ENCODE measurements at regions not wholly inside any gene's neighbourhood (a gene's known extent, or its start where the extent isn't known, plus 50 kb on each side); places are given as distances from the start of the nearest gene placed in this dataset.

GRCh38 chr21:30947141-30947540 is 65.8 kb upstream of the KRTAP11-1 start:
- H3K36me3 ChIP-seq (ENCODE audit: insufficient read depth, low read length), result no peaks in the 10 kb centered on the region
- H3K9me3 ChIP-seq (ENCODE audit: insufficient read depth, low read depth, low read length), result no peaks in the 10 kb centered on the region
- H3F3A ChIP-seq (ENCODE audit: low read depth), result no peaks in the 10 kb centered on the region
- TF ChIP-seq EZH2phosphoT487 (IDR thresholded peaks at IDR 0.05; ENCODE audit: borderline replicate concordance) (no peak), CTCF (conservative IDR thresholded peaks at IDR 0.05; ENCODE audit: low read length) (no peak)
- H3K4me2 ChIP-seq (ENCODE audit: low read depth, low read length, poor library complexity, severe bottlenecking), result no peak overlapping the region
- H3K79me2 ChIP-seq (ENCODE audit: insufficient read depth, low read length), result no peaks in the 10 kb centered on the region
- H3K9ac ChIP-seq (ENCODE audit: low read depth, low read length, poor library complexity, severe bottlenecking), result no peak overlapping the region
- no peaks in the 10 kb centered on the region for H3K27me3 ChIP-seq (ENCODE audit: insufficient read depth, low read length, poor library complexity, severe bottlenecking)
- H2AFZ ChIP-seq (ENCODE audit: low read length), result no peak overlapping the region
- H3K9me2 ChIP-seq (replicated peaks; ENCODE audit: low read depth, low read length), result no peaks in the 10 kb centered on the region
- no peaks in the 10 kb centered on the region for H4K20me1 ChIP-seq (ENCODE audit: insufficient read depth, low read length, poor library complexity, severe bottlenecking)
- H3K4me3 ChIP-seq (ENCODE audit: low read length, poor library complexity, severe bottlenecking), result no peak overlapping the region
- no peaks in the 10 kb centered on the region for H3K4me1 ChIP-seq (ENCODE audit: insufficient read depth, low read length, poor library complexity, severe bottlenecking)

GRCh38 chr21:30943920-30944319 is 62.5 kb upstream of the KRTAP11-1 start:
- Histone ChIP-seq H3K9me3 (ENCODE audit: insufficient read depth, low read depth, low read length) (peaks cover under 1% of the 10 kb centered on the region; the same call in 1 of the 2 replicates), H3K9ac (ENCODE audit: low read depth, low read length, poor library complexity, severe bottlenecking) (no peak overlapping the region), H3K4me2 (ENCODE audit: low read depth, low read length, poor library complexity, severe bottlenecking) (no peak overlapping the region), H3K36me3 (ENCODE audit: insufficient read depth, low read length) (no peaks in the 10 kb centered on the region), H3K9me2 (replicated peaks; ENCODE audit: low read depth, low read length) (no peaks in the 10 kb centered on the region), H4K20me1 (ENCODE audit: insufficient read depth, low read length, poor library complexity, severe bottlenecking) (no peaks in the 10 kb centered on the region), H3F3A (ENCODE audit: low read depth) (no peaks in the 10 kb centered on the region), H3K79me2 (ENCODE audit: insufficient read depth, low read length) (no peaks in the 10 kb centered on the region), H3K27me3 (ENCODE audit: insufficient read depth, low read length, poor library complexity, severe bottlenecking) (no peaks in the 10 kb centered on the region), H3K4me1 (ENCODE audit: insufficient read depth, low read length, poor library complexity, severe bottlenecking) (no peaks in the 10 kb centered on the region), H2AFZ (ENCODE audit: low read length) (no peak overlapping the region), H3K4me3 (ENCODE audit: low read length, poor library complexity, severe bottlenecking) (no peak overlapping the region)
- TF ChIP-seq CTCF (conservative IDR thresholded peaks at IDR 0.05; ENCODE audit: low read length) (no peak), EZH2phosphoT487 (IDR thresholded peaks at IDR 0.05; ENCODE audit: borderline replicate concordance) (no peak)

- H3K9me2 ChIP-seq (replicated peaks; ENCODE audit: low read depth, low read length), result no peaks in the 10 kb centered on the region
- no peak overlapping the region for H3K9ac ChIP-seq (ENCODE audit: low read depth, low read length, poor library complexity, severe bottlenecking)
- no peaks in the 10 kb centered on the region for H3K79me2 ChIP-seq (ENCODE audit: insufficient read depth, low read length)
- H2AFZ ChIP-seq (ENCODE audit: low read length), result no peak overlapping the region
- H3F3A ChIP-seq (ENCODE audit: low read depth), result no peaks in the 10 kb centered on the region
- H3K4me2 ChIP-seq (ENCODE audit: low read depth, low read length, poor library complexity, severe bottlenecking), result no peak overlapping the region
- no peaks in the 10 kb centered on the region for H3K36me3 ChIP-seq (ENCODE audit: insufficient read depth, low read length)
- H3K27me3 ChIP-seq (ENCODE audit: insufficient read depth, low read length, poor library complexity, severe bottlenecking), result no peaks in the 10 kb centered on the region
- no peaks in the 10 kb centered on the region for H4K20me1 ChIP-seq (ENCODE audit: insufficient read depth, low read length, poor library complexity, severe bottlenecking)
- H3K9me3 ChIP-seq (ENCODE audit: insufficient read depth, low read depth, low read length), result peaks cover 3% of the 10 kb centered on the region; the same call in 1 of the 2 replicates
- no peaks in the 10 kb centered on the region for H3K4me1 ChIP-seq (ENCODE audit: insufficient read depth, low read length, poor library complexity, severe bottlenecking)
- no peak for TF ChIP-seq EZH2phosphoT487 (IDR thresholded peaks at IDR 0.05; ENCODE audit: borderline replicate concordance)
- TF ChIP-seq CTCF (conservative IDR thresholded peaks at IDR 0.05; ENCODE audit: low read length), result no peak
- no peak overlapping the region for H3K4me3 ChIP-seq (ENCODE audit: low read length, poor library complexity, severe bottlenecking)
Measured at GRCh38 chr21:30943243-30943642, 61.9 kb upstream of the KRTAP11-1 start.
